Prostate gland (tissue), 2 donors: ENCODE measurements at regions not wholly inside any gene's neighbourhood (a gene's known extent, or its start where the extent isn't known, plus 50 kb on each side); places are given as distances from the start of the nearest gene placed in this dataset.

Source experiments
- DNase-seq: peaks from one replicate; pipeline ENCODE4 v3.0.0-alpha.2; 2019; ENCODE audit warnings: low spot score
- H3K27ac ChIP-seq, 2 donors: fragments of 200-600 bp; sonication (generic); 2 replicates each; pipeline ENCODE4 v1.5.1; 2017 to 2019
- H3K27me3 ChIP-seq: fragments of 200-600 bp; sonication (generic); replicated peaks from 2 replicates; pipeline ENCODE4 v1.5.1; 2019; ENCODE audit not compliant: insufficient read depth
- H3K36me3 ChIP-seq, 2 donors: fragments of 200-600 bp; sonication (generic); 1 replicate in 1 of 2; 2 replicates in 1 of 2; pipeline versions ENCODE4 v1.5.1 to v1.8.1; 2017 to 2019
- H3K4me1 ChIP-seq: fragments of 200-600 bp; sonication (generic); replicated peaks from 2 replicates; pipeline ENCODE4 v1.5.1; 2019
- H3K4me3 ChIP-seq, 2 donors: fragments of 200-600 bp; sonication (generic); 2 replicates each; pipeline ENCODE4 v1.5.1; 2017 to 2019
- H3K9me3 ChIP-seq: fragments of 200-600 bp; sonication (generic); 2 replicates; pipeline ENCODE4 v1.5.1; 2017
- CTCF ChIP-seq, 4 experiments: fragments of 200-600 bp in 2 of 4; fragments of 450-650 bp in 2 of 4; sonication (generic) in 2 of 4; IDR thresholded peaks; 1 replicate in 3 of 4; 2 replicates in 1 of 4; pipeline ENCODE4 v1.5.1; 2016 to 2019; ENCODE audit warnings: antibody characterized with exemption in 4 of 4, mild to moderate bottlenecking in 2 of 4, moderate library complexity in 2 of 4
- POLR2A ChIP-seq: fragments of 450-650 bp; IDR thresholded peaks from one replicate; pipeline ENCODE4 v1.6.1; 2016; ENCODE audit warnings: antibody characterized with exemption, mild to moderate bottlenecking
- POLR2AphosphoS5 ChIP-seq: sonication (generic); formaldehyde crosslinking; IDR thresholded peaks from one replicate; pipeline ENCODE4 v1.6.1; 2017; ENCODE audit warnings: antibody characterized with exemption
- WGBS: methylation state at CpG from one replicate; pipeline ENCODE4 v1.1.5; 2018; 5-methylcytosine and 5-hydroxymethylcytosine counted together
- intact Hi-C: fragments of 100-400 bp; cut with DNase I; formaldehyde crosslinking; loops from one replicate; pipeline ENCODE4 v1.14.2; 2022

GRCh38 chr13:102993348-102993747 lies 72.9 kb downstream of the SLC10A2 start:
- Histone ChIP-seq H3K4me3 (no peak overlapping the region), H3K36me3 (no peaks in the 10 kb centered on the region), H3K27ac (no peak overlapping the region), H3K27me3 (no peaks in the 10 kb centered on the region), H3K9me3 (no peaks in the 10 kb centered on the region), H3K4me1 (no peaks in the 10 kb centered on the region)
- intact Hi-C loops = no loop called here
- 74% methylated on average over 2 of the region's 2 CpGs for WGBS
- TF ChIP-seq POLR2A (no peak), POLR2AphosphoS5 (no peak), CTCF (IDR thresholded peaks at IDR 0.05) (no peak)
- DNase-seq = no peak

- Histone ChIP-seq H3K36me3 (no peaks in the 10 kb centered on the region), H3K27me3 (no peaks in the 10 kb centered on the region), H3K4me3 (no peak overlapping the region), H3K9me3 (no peaks in the 10 kb centered on the region), H3K27ac (no peak overlapping the region), H3K4me1 (no peaks in the 10 kb centered on the region)
- WGBS = 83% methylated on average over 5 of the region's 5 CpGs
- TF ChIP-seq POLR2AphosphoS5 (no peak), POLR2A (no peak), CTCF (IDR thresholded peaks at IDR 0.05) (no peak)
- intact Hi-C loops = no loop called here
- no peak for DNase-seq
These were observed 82.0 kb downstream of the SLC10A2 start for GRCh38 chr13:102984210-102984609.

- WGBS = 62% methylated on average over 3 of the region's 3 CpGs
- Histone ChIP-seq H3K27me3 (no peaks in the 10 kb centered on the region), H3K36me3 (no peaks in the 10 kb centered on the region), H3K27ac (no peak overlapping the region), H3K4me3 (no peak overlapping the region), H3K4me1 (no peaks in the 10 kb centered on the region), H3K9me3 (no peaks in the 10 kb centered on the region)
- no peak for DNase-seq
- no peak for TF ChIP-seq POLR2A
- TF ChIP-seq CTCF (IDR thresholded peaks at IDR 0.05) = no peak
- no peak for TF ChIP-seq POLR2AphosphoS5
- intact Hi-C loops = no loop called here
These were observed 82.7 kb downstream of the SLC10A2 start for GRCh38 chr13:102983496-102983895.

- Histone ChIP-seq H3K27ac (no peak overlapping the region), H3K4me3 (no peak overlapping the region), H3K4me1 (no peaks in the 10 kb centered on the region), H3K9me3 (no peaks in the 10 kb centered on the region), H3K27me3 (no peaks in the 10 kb centered on the region), H3K36me3 (no peaks in the 10 kb centered on the region)
- intact Hi-C loops = no loop called here
- DNase-seq = no peak
- 76% methylated on average over 7 of the region's 7 CpGs for WGBS
- TF ChIP-seq CTCF (IDR thresholded peaks at IDR 0.05) = no peak
- TF ChIP-seq POLR2AphosphoS5 = no peak
- TF ChIP-seq POLR2A = no peak
These were observed 85.8 kb downstream of the SLC10A2 start for GRCh38 chr13:102980331-102980982.

GRCh38 chr13:102978168-102978567 lies 88.0 kb downstream of the SLC10A2 start:
- Histone ChIP-seq H3K9me3 (no peaks in the 10 kb centered on the region), H3K36me3 (no peaks in the 10 kb centered on the region), H3K4me3 (no peak overlapping the region), H3K27ac (no peak overlapping the region), H3K4me1 (no peaks in the 10 kb centered on the region), H3K27me3 (no peaks in the 10 kb centered on the region)
- TF ChIP-seq POLR2AphosphoS5 (no peak), CTCF (IDR thresholded peaks at IDR 0.05) (no peak), POLR2A (no peak)
- intact Hi-C loops = no loop called here
- no peak for DNase-seq
- WGBS = 61% methylated on average over 4 of the region's 4 CpGs
